ENCODE measurements at regions not wholly inside any gene's neighbourhood (a gene's known extent, or its start where the extent isn't known, plus 50 kb on each side); places are given as distances from the start of the nearest gene placed in this dataset.

DNA sequence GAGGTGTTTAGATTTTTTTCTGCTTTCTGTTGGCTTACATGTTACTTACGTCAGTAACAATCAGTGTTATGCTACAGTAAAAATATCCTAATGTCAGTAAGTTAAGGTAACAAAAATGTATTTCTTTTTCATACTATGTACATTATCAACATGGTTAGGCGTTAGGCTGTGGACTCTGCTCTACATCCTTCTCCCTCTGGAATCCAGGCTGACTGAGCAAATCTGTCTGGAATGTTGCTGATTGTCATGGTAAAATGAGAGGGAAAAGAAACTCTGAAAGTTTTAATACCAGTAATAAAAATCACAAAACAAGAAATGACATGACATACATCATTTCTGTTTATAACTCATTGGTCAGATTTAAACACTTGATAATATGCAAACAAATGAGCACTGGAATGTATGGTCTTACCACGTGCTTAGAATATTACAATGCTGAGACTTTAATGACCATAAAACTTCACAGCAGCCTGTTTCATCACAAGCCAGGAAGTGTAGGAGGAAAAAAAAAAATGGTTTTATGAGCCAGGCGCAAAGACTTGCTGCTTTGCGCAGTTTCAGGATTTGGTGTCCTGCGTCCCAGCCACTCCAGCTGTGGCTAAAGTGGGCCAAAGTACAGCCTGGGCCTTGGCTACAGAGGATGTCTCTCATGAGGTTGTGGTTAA is 252.4 kb downstream of the FSIP2 start:
- TF ChIP-seq, protein P1, sequence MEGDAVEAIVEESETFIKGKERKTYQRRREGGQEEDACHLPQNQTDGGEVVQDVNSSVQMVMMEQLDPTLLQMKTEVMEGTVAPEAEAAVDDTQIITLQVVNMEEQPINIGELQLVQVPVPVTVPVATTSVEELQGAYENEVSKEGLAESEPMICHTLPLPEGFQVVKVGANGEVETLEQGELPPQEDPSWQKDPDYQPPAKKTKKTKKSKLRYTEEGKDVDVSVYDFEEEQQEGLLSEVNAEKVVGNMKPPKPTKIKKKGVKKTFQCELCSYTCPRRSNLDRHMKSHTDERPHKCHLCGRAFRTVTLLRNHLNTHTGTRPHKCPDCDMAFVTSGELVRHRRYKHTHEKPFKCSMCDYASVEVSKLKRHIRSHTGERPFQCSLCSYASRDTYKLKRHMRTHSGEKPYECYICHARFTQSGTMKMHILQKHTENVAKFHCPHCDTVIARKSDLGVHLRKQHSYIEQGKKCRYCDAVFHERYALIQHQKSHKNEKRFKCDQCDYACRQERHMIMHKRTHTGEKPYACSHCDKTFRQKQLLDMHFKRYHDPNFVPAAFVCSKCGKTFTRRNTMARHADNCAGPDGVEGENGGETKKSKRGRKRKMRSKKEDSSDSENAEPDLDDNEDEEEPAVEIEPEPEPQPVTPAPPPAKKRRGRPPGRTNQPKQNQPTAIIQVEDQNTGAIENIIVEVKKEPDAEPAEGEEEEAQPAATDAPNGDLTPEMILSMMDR (IDR thresholded peaks at IDR 0.05; ENCODE audit: control extremely low read depth, extremely low read depth): no peak
- 91 to 94% methylated on average over 6 of the region's 6 CpGs for WGBS, 2 donors
- no peaks in the 10 kb centered on the region for H3K36me3 ChIP-seq (ENCODE audit: control insufficient read depth in 4 of 4, insufficient read depth in 4 of 4, low read length in 4 of 4)
- ATAC-seq (ENCODE audit: insufficient read depth, low FRiP score) (no peak), DNase-seq (no peak)
- no peaks in the 10 kb centered on the region for H3K27me3 ChIP-seq (ENCODE audit: control insufficient read depth in 3 of 3, insufficient read depth in 3 of 3, low read length in 2 of 3)
- no peaks in the 10 kb centered on the region for H3K4me1 ChIP-seq (ENCODE audit: control insufficient read depth in 5 of 5, insufficient read depth in 5 of 5, low read length in 5 of 5)
- no peak overlapping the region for H3K9ac ChIP-seq (ENCODE audit: insufficient read depth in 1 of 2, low read length in 2 of 2)
- no peaks in the 10 kb centered on the region for H3K9me3 ChIP-seq (ENCODE audit: control insufficient read depth in 4 of 4, insufficient read depth in 3 of 4, low read length in 3 of 4)
- H3K27ac ChIP-seq (ENCODE audit: low read depth in 1 of 2, low read length in 1 of 2): no peak overlapping the region
- H3K4me3 ChIP-seq: no peak overlapping the region

DNA sequence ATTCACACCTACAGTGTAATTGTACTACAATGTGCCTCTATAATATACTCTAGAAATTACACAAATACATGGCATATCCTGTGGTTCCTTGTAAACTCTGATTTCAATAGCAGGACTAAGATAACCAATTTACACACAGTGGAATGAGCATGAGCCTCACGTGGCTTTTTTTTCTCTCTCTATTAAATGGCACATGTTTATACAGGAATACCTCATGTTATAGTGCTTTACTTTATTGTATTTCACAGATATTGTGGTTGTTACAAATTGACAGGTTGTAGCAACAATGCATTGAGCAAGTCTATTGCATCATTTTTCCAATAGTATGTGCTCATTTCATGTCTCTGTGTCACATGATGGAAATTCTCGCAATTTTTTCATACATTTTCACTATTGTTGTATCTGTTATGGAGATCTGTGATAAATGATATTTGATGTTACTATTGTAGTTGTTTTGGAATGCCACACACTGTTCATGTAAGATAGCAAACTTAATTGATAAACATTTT is 260.0 kb downstream of the FSIP2 start:
- Histone ChIP-seq H3K9ac (ENCODE audit: insufficient read depth in 1 of 2, low read length in 2 of 2) (no peak overlapping the region), H3K9me3 (ENCODE audit: control insufficient read depth in 4 of 4, insufficient read depth in 3 of 4, low read length in 3 of 4) (no peaks in the 10 kb centered on the region), H3K27me3 (ENCODE audit: control insufficient read depth in 3 of 3, insufficient read depth in 3 of 3, low read length in 2 of 3) (no peaks in the 10 kb centered on the region), H3K4me3 (no peak overlapping the region), H3K36me3 (ENCODE audit: control insufficient read depth in 4 of 4, insufficient read depth in 4 of 4, low read length in 4 of 4) (no peaks in the 10 kb centered on the region), H3K27ac (ENCODE audit: low read depth in 1 of 2, low read length in 1 of 2) (no peak overlapping the region), H3K4me1 (ENCODE audit: control insufficient read depth in 5 of 5, insufficient read depth in 5 of 5, low read length in 5 of 5) (no peaks in the 10 kb centered on the region)
- ATAC-seq (ENCODE audit: insufficient read depth, low FRiP score) (no peak), DNase-seq (no peak)
- TF ChIP-seq, protein P1 (IDR thresholded peaks at IDR 0.05; ENCODE audit: control extremely low read depth, extremely low read depth): no peak
- WGBS, 2 donors: 85 to 93% methylated on average over 2 of the region's 2 CpGs

DNA sequence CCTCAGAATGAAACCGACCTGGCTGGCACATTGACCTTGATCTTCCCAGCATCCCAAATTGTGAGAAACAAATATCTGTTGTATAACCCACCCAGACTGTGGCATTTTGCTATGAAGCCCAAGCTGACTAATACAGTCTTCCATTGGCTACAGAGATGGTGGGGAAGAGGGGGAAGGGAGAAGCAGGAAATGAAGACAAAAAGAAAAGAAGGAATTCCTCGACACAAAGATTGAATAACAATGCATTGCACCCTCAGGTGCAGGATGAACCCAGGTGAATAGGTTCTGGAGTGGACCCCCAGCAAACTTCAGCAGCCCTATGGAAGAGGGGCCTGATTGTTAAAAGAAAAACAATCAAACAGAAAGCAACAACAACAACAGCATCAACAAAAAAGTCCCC is 270.7 kb downstream of the FSIP2 start:
- DNase-seq (no peak), ATAC-seq (ENCODE audit: insufficient read depth, low FRiP score) (no peak)
- H3K4me1 ChIP-seq (ENCODE audit: control insufficient read depth in 5 of 5, insufficient read depth in 5 of 5, low read length in 5 of 5): no peaks in the 10 kb centered on the region
- 79 to 83% methylated on average over 2 of the region's 2 CpGs for WGBS, 2 donors
- TF ChIP-seq, protein P1 (IDR thresholded peaks at IDR 0.05; ENCODE audit: control extremely low read depth, extremely low read depth): no peak
- no peaks in the 10 kb centered on the region for H3K36me3 ChIP-seq (ENCODE audit: control insufficient read depth in 4 of 4, insufficient read depth in 4 of 4, low read length in 4 of 4)
- H3K27ac ChIP-seq (ENCODE audit: low read depth in 1 of 2, low read length in 1 of 2): no peak overlapping the region
- no peak overlapping the region for H3K4me3 ChIP-seq
- no peaks in the 10 kb centered on the region for H3K27me3 ChIP-seq (ENCODE audit: control insufficient read depth in 3 of 3, insufficient read depth in 3 of 3, low read length in 2 of 3)
- H3K9me3 ChIP-seq (ENCODE audit: control insufficient read depth in 4 of 4, insufficient read depth in 3 of 4, low read length in 3 of 4): peaks cover 0 to 7% (median 0%) of the 10 kb centered on the region in 4 donors
- no peak overlapping the region for H3K9ac ChIP-seq (ENCODE audit: insufficient read depth in 1 of 2, low read length in 2 of 2)

DNA sequence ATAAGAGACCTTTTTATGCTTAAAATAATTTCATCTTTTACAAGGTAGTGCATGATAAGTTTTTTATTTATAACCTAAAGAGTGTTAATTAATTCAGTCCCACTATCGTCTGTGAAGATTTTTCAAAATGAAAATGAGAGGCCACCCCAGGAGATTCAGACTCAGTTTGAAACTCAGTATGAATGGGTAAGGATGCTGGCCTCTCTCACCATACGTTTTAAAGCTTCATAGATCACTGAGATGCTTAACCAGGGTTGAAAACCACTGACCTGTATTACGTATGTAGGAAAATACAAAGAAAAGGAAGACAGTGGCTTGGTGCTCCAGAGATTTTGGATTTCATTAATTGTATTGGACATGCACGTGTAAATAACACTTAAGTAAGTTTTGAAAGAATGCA is 278.7 kb downstream of the FSIP2 start:
- Histone ChIP-seq H3K9me3 (ENCODE audit: control insufficient read depth in 4 of 4, insufficient read depth in 3 of 4, low read length in 3 of 4) (peaks cover 0 to 3% (median under 1%) of the 10 kb centered on the region in 4 donors), H3K4me1 (ENCODE audit: control insufficient read depth in 5 of 5, insufficient read depth in 5 of 5, low read length in 5 of 5) (no peaks in the 10 kb centered on the region), H3K27me3 (ENCODE audit: control insufficient read depth in 3 of 3, insufficient read depth in 3 of 3, low read length in 2 of 3) (no peaks in the 10 kb centered on the region), H3K4me3 (no peak overlapping the region), H3K27ac (ENCODE audit: low read depth in 1 of 2, low read length in 1 of 2) (no peak overlapping the region), H3K9ac (ENCODE audit: insufficient read depth in 1 of 2, low read length in 2 of 2) (no peak overlapping the region), H3K36me3 (ENCODE audit: control insufficient read depth in 4 of 4, insufficient read depth in 4 of 4, low read length in 4 of 4) (no peaks in the 10 kb centered on the region)
- WGBS, 2 donors: 85 to 87% methylated on average over 4 of the region's 4 CpGs
- TF ChIP-seq, protein P1 (IDR thresholded peaks at IDR 0.05; ENCODE audit: control extremely low read depth, extremely low read depth): no peak
- DNase-seq (no peak), ATAC-seq (ENCODE audit: insufficient read depth, low FRiP score) (no peak)

Data from lung (tissue), 11 donors.